ENCODE measurements at regions not wholly inside any gene's neighbourhood (a gene's known extent, or its start where the extent isn't known, plus 50 kb on each side); places are given as distances from the start of the nearest gene placed in this dataset.
A peak's percentile ranks its signal among the peaks of the same experiment; 100 is the strongest.

DNA sequence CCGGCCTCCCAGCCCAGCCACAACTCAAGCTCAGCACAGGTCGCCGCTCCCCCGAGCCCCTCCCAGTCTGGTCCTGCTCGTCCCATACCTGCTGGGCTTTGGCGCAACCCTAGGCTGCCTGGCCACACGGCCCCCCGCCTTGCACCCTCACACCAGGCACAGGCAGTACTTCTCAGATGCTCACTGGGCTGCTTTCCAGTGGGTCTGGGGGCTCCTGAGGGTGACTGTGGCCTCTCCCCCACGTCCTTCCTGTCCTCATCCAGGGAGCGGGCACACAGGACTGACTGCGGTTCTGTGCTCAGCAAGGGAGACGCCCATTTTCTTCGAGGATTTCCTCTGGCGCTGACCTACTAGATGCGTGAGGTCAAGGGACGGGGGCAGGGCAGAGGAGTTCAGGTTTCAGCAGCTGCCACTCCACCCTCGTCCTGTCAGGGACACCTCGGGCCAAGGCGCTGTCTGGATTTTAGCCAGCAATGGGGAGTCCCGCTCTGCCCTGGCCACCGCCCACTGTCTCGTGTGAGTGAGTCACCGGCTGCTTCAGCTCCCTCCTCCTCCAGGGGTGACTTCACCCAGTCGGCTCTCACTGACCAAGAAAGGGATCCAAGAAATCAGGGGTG is 115.8 kb downstream of the NPIPB11 start (continued):
- TF ChIP-seq, protein P1, sequence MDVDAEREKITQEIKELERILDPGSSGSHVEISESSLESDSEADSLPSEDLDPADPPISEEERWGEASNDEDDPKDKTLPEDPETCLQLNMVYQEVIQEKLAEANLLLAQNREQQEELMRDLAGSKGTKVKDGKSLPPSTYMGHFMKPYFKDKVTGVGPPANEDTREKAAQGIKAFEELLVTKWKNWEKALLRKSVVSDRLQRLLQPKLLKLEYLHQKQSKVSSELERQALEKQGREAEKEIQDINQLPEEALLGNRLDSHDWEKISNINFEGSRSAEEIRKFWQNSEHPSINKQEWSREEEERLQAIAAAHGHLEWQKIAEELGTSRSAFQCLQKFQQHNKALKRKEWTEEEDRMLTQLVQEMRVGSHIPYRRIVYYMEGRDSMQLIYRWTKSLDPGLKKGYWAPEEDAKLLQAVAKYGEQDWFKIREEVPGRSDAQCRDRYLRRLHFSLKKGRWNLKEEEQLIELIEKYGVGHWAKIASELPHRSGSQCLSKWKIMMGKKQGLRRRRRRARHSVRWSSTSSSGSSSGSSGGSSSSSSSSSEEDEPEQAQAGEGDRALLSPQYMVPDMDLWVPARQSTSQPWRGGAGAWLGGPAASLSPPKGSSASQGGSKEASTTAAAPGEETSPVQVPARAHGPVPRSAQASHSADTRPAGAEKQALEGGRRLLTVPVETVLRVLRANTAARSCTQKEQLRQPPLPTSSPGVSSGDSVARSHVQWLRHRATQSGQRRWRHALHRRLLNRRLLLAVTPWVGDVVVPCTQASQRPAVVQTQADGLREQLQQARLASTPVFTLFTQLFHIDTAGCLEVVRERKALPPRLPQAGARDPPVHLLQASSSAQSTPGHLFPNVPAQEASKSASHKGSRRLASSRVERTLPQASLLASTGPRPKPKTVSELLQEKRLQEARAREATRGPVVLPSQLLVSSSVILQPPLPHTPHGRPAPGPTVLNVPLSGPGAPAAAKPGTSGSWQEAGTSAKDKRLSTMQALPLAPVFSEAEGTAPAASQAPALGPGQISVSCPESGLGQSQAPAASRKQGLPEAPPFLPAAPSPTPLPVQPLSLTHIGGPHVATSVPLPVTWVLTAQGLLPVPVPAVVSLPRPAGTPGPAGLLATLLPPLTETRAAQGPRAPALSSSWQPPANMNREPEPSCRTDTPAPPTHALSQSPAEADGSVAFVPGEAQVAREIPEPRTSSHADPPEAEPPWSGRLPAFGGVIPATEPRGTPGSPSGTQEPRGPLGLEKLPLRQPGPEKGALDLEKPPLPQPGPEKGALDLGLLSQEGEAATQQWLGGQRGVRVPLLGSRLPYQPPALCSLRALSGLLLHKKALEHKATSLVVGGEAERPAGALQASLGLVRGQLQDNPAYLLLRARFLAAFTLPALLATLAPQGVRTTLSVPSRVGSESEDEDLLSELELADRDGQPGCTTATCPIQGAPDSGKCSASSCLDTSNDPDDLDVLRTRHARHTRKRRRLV (CRISPR knock-in tag; IDR thresholded peaks at IDR 0.05), result no peak
- TF ChIP-seq, protein P2, sequence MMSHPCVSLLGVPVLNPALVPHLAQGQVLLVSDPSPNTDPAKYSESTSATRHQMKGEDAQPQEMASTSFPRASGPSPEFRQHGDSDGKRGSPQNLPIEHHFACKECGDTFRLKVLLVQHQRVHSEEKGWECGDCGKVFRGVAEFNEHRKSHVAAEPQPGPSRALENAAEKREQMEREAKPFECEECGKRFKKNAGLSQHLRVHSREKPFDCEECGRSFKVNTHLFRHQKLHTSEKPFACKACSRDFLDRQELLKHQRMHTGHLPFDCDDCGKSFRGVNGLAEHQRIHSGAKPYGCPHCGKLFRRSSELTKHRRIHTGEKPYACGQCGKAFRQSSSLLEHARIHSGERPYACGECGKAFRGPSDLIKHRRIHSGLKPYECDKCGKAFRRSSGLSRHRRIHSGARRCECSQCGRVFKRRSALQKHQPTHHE (CRISPR knock-in tag; IDR thresholded peaks at IDR 0.05; ENCODE audit: borderline replicate concordance), result no peak
- no peak for TF ChIP-seq ZNF724P (CRISPR knock-in tag; IDR thresholded peaks at IDR 0.05; ENCODE audit: borderline replicate concordance)
- TF ChIP-seq, protein P3, sequence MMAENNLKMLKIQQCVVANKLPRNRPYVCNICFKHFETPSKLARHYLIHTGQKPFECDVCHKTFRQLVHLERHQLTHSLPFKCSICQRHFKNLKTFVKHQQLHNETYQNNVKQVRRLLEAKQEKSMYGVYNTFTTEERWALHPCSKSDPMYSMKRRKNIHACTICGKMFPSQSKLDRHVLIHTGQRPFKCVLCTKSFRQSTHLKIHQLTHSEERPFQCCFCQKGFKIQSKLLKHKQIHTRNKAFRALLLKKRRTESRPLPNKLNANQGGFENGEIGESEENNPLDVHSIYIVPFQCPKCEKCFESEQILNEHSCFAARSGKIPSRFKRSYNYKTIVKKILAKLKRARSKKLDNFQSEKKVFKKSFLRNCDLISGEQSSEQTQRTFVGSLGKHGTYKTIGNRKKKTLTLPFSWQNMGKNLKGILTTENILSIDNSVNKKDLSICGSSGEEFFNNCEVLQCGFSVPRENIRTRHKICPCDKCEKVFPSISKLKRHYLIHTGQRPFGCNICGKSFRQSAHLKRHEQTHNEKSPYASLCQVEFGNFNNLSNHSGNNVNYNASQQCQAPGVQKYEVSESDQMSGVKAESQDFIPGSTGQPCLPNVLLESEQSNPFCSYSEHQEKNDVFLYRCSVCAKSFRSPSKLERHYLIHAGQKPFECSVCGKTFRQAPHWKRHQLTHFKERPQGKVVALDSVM (CRISPR knock-in tag; IDR thresholded peaks at IDR 0.05), result no peak
- TF ChIP-seq EP300 (IDR thresholded peaks at IDR 0.05; ENCODE audit: low read depth in 2 of 2, low read length in 2 of 2), result no peak
- TF ChIP-seq EP300 (CRISPR knock-in tag; IDR thresholded peaks at IDR 0.05; ENCODE audit: borderline replicate concordance), result no peak
- TF ChIP-seq, protein P4, sequence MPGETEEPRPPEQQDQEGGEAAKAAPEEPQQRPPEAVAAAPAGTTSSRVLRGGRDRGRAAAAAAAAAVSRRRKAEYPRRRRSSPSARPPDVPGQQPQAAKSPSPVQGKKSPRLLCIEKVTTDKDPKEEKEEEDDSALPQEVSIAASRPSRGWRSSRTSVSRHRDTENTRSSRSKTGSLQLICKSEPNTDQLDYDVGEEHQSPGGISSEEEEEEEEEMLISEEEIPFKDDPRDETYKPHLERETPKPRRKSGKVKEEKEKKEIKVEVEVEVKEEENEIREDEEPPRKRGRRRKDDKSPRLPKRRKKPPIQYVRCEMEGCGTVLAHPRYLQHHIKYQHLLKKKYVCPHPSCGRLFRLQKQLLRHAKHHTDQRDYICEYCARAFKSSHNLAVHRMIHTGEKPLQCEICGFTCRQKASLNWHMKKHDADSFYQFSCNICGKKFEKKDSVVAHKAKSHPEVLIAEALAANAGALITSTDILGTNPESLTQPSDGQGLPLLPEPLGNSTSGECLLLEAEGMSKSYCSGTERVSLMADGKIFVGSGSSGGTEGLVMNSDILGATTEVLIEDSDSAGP (CRISPR knock-in tag; IDR thresholded peaks at IDR 0.05; ENCODE audit: borderline replicate concordance), result no peak
- peak; percentile 95 for TF ChIP-seq FOSL2 (CRISPR knock-in tag; IDR thresholded peaks at IDR 0.05)
- no peak for TF ChIP-seq ZNF841 (CRISPR knock-in tag; IDR thresholded peaks at IDR 0.05; ENCODE audit: borderline replicate concordance)
- no peak for TF ChIP-seq POLR2AphosphoS5 (IDR thresholded peaks at IDR 0.05; ENCODE audit: low read depth, low read length)

Data from HepG2 (cell line).